ENCODE measurements at regions not wholly inside any gene's neighbourhood (a gene's known extent, or its start where the extent isn't known, plus 50 kb on each side); places are given as distances from the start of the nearest gene placed in this dataset.

DNA sequence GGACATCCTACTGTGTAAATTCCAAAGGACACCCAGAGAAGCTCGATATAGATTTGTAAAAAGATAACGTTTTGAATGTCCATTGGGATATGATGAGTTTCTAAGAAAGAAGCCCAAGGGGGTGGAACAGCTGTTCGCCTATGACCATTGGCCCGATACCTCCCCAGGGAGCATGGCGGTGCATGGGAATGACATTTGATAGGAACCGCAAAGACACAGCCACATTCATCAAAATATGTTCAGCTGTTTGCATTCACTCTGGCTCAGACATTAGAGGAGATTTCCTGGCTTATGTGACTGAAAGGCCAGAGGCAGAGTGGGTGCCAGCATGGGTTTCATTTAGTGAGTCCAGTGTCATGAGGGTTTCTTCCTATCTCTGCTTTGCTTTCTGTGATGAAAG is 56.0 kb upstream of the BAIAP2L1 start:
- Histone ChIP-seq H3K36me3 (ENCODE audit: control insufficient read depth, insufficient read depth, low read length) (no peaks in the 10 kb centered on the region), H3K27ac (ENCODE audit: insufficient read depth, low read length) (no peak overlapping the region), H3K4me1 (ENCODE audit: control insufficient read depth, extremely low read depth, insufficient read depth, low read length) (no peaks in the 10 kb centered on the region), H2AFZ (ENCODE audit: low read length) (no peak overlapping the region), H3K4me2 (ENCODE audit: extremely low read depth, insufficient read depth, low read length) (no peak overlapping the region), H3K9ac (ENCODE audit: insufficient read depth, low read length) (no peak overlapping the region), H3K79me2 (ENCODE audit: control insufficient read depth, insufficient read depth, low read length) (no peaks in the 10 kb centered on the region), H3K4me3 (replicated peaks in 1 of 4; ENCODE audit: control extremely low read depth in 1 of 4, insufficient read depth in 1 of 4, low read depth in 3 of 4, low read length in 4 of 4) (no peak overlapping the region), H4K20me1 (ENCODE audit: control insufficient read depth, extremely low read depth, insufficient read depth, low read length) (no peaks in the 10 kb centered on the region), H3K27me3 (ENCODE audit: control insufficient read depth, insufficient read depth, low read length) (no peaks in the 10 kb centered on the region), H3K9me3 (ENCODE audit: control insufficient read depth, insufficient read depth, low read depth, low read length) (no peaks in the 10 kb centered on the region)
- TF ChIP-seq CTCF (conservative IDR thresholded peaks at IDR 0.05 in 1 of 2, IDR thresholded peaks at IDR 0.05 in 1 of 2; ENCODE audit: low read depth in 1 of 2, low read length in 2 of 2) (no peak), EZH2 (IDR thresholded peaks at IDR 0.05; ENCODE audit: low read length, missing control alignments) (no peak)
- no peak for DNase-seq (ENCODE audit: low read depth in 2 of 2)

GRCh38 chr7:98452791-98453190 is 51.9 kb upstream of the BAIAP2L1 start:
- TF ChIP-seq EZH2 (IDR thresholded peaks at IDR 0.05; ENCODE audit: low read length, missing control alignments) = no peak
- no peak for TF ChIP-seq CTCF (conservative IDR thresholded peaks at IDR 0.05 in 1 of 2, IDR thresholded peaks at IDR 0.05 in 1 of 2; ENCODE audit: low read depth in 1 of 2, low read length in 2 of 2)
- DNase-seq (ENCODE audit: low read depth in 2 of 2) = no peak
- H3K4me2 ChIP-seq (ENCODE audit: extremely low read depth, insufficient read depth, low read length) = no peak overlapping the region
- H3K4me3 ChIP-seq (replicated peaks in 1 of 4; ENCODE audit: control extremely low read depth in 1 of 4, insufficient read depth in 1 of 4, low read depth in 3 of 4, low read length in 4 of 4) = no peak overlapping the region
- no peaks in the 10 kb centered on the region for H3K9me3 ChIP-seq (ENCODE audit: control insufficient read depth, insufficient read depth, low read depth, low read length)
- no peaks in the 10 kb centered on the region for H4K20me1 ChIP-seq (ENCODE audit: control insufficient read depth, extremely low read depth, insufficient read depth, low read length)
- no peak overlapping the region for H3K9ac ChIP-seq (ENCODE audit: insufficient read depth, low read length)
- no peaks in the 10 kb centered on the region for H3K27me3 ChIP-seq (ENCODE audit: control insufficient read depth, insufficient read depth, low read length)
- no peaks in the 10 kb centered on the region for H3K36me3 ChIP-seq (ENCODE audit: control insufficient read depth, insufficient read depth, low read length)
- no peak overlapping the region for H3K27ac ChIP-seq (ENCODE audit: insufficient read depth, low read length)
- H3K4me1 ChIP-seq (ENCODE audit: control insufficient read depth, extremely low read depth, insufficient read depth, low read length) = no peaks in the 10 kb centered on the region
- no peak overlapping the region for H2AFZ ChIP-seq (ENCODE audit: low read length)
- no peaks in the 10 kb centered on the region for H3K79me2 ChIP-seq (ENCODE audit: control insufficient read depth, insufficient read depth, low read length)

Measured in fibroblast of lung (primary cell).